OCI-LY1 (cell line): ENCODE measurements at regions not wholly inside any gene's neighbourhood (a gene's known extent, or its start where the extent isn't known, plus 50 kb on each side); places are given as distances from the start of the nearest gene placed in this dataset.
"Not testable (repeated sequence)": the region's sequence is repeated elsewhere in the genome, so short reads cannot be mapped to it uniquely, and the experiment has no call there.

Experiments
- H2AFZ ChIP-seq: fragments of 200-600 bp; sonication (generic), shearing (Covaris generic); 2 replicates; pipeline ENCODE4 v1.6.0; 2014; ENCODE audit warnings: antibody characterized with exemption, mild to moderate bottlenecking, low read length
- H3F3A ChIP-seq: fragments of 200-600 bp; sonication (generic), shearing (Covaris generic); 2 replicates; pipeline ENCODE4 v1.6.0; 2014; ENCODE audit warnings: mild to moderate bottlenecking, antibody characterized with exemption, low read length, moderate library complexity; ENCODE audit not compliant: insufficient read depth
- H3K27ac ChIP-seq: fragments of 200-600 bp; sonication (generic); 2 replicates; pipeline ENCODE4 v1.5.1; 2014; ENCODE audit warnings: low read length, mixed run types, mild to moderate bottlenecking, low read depth; ENCODE audit not compliant: poor library complexity, severe bottlenecking
- H3K27me3 ChIP-seq: fragments of 200-600 bp; sonication (generic); 2 replicates; pipeline ENCODE4 v1.6.0; 2014; ENCODE audit warnings: antibody characterized with exemption, mild to moderate bottlenecking, low read length, moderate library complexity; ENCODE audit not compliant: insufficient read depth
- H3K36me3 ChIP-seq: fragments of 200-600 bp; sonication (generic); 2 replicates; pipeline ENCODE4 v1.6.1; 2014; ENCODE audit warnings: mild to moderate bottlenecking, antibody characterized with exemption, low read length, moderate library complexity, mixed read lengths; ENCODE audit not compliant: insufficient read depth
- H3K4me1 ChIP-seq: fragments of 200-600 bp; sonication (generic); 2 replicates; pipeline ENCODE4 v1.5.1; 2014; ENCODE audit warnings: mild to moderate bottlenecking, low read length, moderate library complexity; ENCODE audit not compliant: insufficient read depth, severe bottlenecking
- H3K4me2 ChIP-seq: fragments of 200-600 bp; sonication (generic), shearing (Covaris generic); 2 replicates; pipeline ENCODE4 v1.6.1; 2014; ENCODE audit warnings: low read length
- H3K4me3 ChIP-seq: fragments of 200-600 bp; sonication (generic); 2 replicates; pipeline ENCODE4 v1.5.1; 2014; ENCODE audit warnings: low read length, low read depth, mild to moderate bottlenecking, mixed read lengths; ENCODE audit not compliant: poor library complexity, severe bottlenecking
- H3K79me2 ChIP-seq: fragments of 200-600 bp; shearing (Covaris generic); 2 replicates; pipeline ENCODE4 v1.6.1; 2016; ENCODE audit warnings: mixed run types, low read length, mixed read lengths; ENCODE audit not compliant: insufficient read depth
- H3K9ac ChIP-seq: fragments of 200-600 bp; sonication (generic), shearing (Covaris generic); 2 replicates; pipeline ENCODE4 v1.6.1; 2014; ENCODE audit warnings: mild to moderate bottlenecking, low read length, mixed read lengths
- H3K9me2 ChIP-seq: fragments of 200-600 bp; sonication (generic), shearing (Covaris generic); 2 replicates; pipeline ENCODE4 v1.6.1; 2014; ENCODE audit warnings: low read depth, mild to moderate bottlenecking, low read length, mixed read lengths
- H3K9me3 ChIP-seq: fragments of 200-600 bp; shearing (Covaris generic); 2 replicates; pipeline ENCODE4 v1.6.1; 2014; ENCODE audit warnings: low read length, mixed read lengths
- H4K20me1 ChIP-seq: fragments of 200-600 bp; sonication (generic), shearing (Covaris generic); 2 replicates; pipeline ENCODE4 v1.6.0; 2016; ENCODE audit warnings: mild to moderate bottlenecking, low read length; ENCODE audit not compliant: insufficient read depth
- CTCF ChIP-seq: fragments of 200-600 bp; sonication (generic), shearing (Covaris generic); IDR thresholded peaks from 2 replicates; pipeline ENCODE4 v1.5.1; 2017; ENCODE audit warnings: mild to moderate bottlenecking, antibody characterized with exemption, low read length, moderate library complexity, mixed read lengths
- EZH2 ChIP-seq: fragments of 200-600 bp; sonication (generic), shearing (Covaris generic); IDR thresholded peaks from 2 replicates; pipeline ENCODE4 v1.8.0; 2017; ENCODE audit warnings: borderline replicate concordance, mixed run types, mild to moderate bottlenecking, antibody characterized with exemption, low read length, moderate library complexity, mixed read lengths

GRCh38 chr7:66474441-66474840, 154.2 kb upstream of the KCTD7 start:
- Histone ChIP-seq H3K4me1 (no peaks in the 10 kb centered on the region), H3K36me3 (peaks cover 46% of the 10 kb centered on the region)

GRCh38 chr7:66476056-66476455, 152.6 kb upstream of the KCTD7 start:
- H3F3A ChIP-seq, H3K4me2 ChIP-seq, H3K27ac ChIP-seq, H2AFZ ChIP-seq, H3K9me3 ChIP-seq, H3K79me2 ChIP-seq, H3K4me3 ChIP-seq, H3K9ac ChIP-seq, H3K27me3 ChIP-seq, H4K20me1 ChIP-seq, H3K9me2 ChIP-seq, H3K4me1 ChIP-seq: not testable (repeated sequence)
- peaks cover 57% of the 10 kb centered on the region for H3K36me3 ChIP-seq

More at GRCh38 chr7:66474441-66474840, 154.2 kb upstream of the KCTD7 start:
- TF ChIP-seq EZH2 (no peak), CTCF (no peak)
- H3K9ac ChIP-seq: no peak overlapping the region
- no peaks in the 10 kb centered on the region for H3F3A ChIP-seq
- H3K4me3 ChIP-seq: no peak overlapping the region
- H2AFZ ChIP-seq: no peak overlapping the region
- no peaks in the 10 kb centered on the region for H3K9me3 ChIP-seq
- H3K9me2 ChIP-seq: no peaks in the 10 kb centered on the region
- no peak overlapping the region for H3K4me2 ChIP-seq
- H3K27me3 ChIP-seq: no peaks in the 10 kb centered on the region
- H4K20me1 ChIP-seq: no peaks in the 10 kb centered on the region
- no peaks in the 10 kb centered on the region for H3K79me2 ChIP-seq
- no peak overlapping the region for H3K27ac ChIP-seq

GRCh38 chr7:66477822-66478397, 150.8 kb upstream of the KCTD7 start:
- not testable (repeated sequence) for H3K4me2 ChIP-seq

GRCh38 chr7:66481229-66481628, 147.5 kb upstream of the KCTD7 start:
- H3K4me1 ChIP-seq, H3K9me3 ChIP-seq, H3K27ac ChIP-seq, H3K79me2 ChIP-seq, H2AFZ ChIP-seq, H4K20me1 ChIP-seq, H3K9ac ChIP-seq, H3K9me2 ChIP-seq, H3K27me3 ChIP-seq, H3K4me3 ChIP-seq, H3F3A ChIP-seq, H3K4me2 ChIP-seq: not testable (repeated sequence)
- H3K36me3 ChIP-seq: peaks cover 48% of the 10 kb centered on the region

More at GRCh38 chr7:66477822-66478397, 150.8 kb upstream of the KCTD7 start:
- not testable (repeated sequence) for H3F3A ChIP-seq, H3K9me3 ChIP-seq, H2AFZ ChIP-seq, H3K79me2 ChIP-seq, H3K9me2 ChIP-seq, H3K27ac ChIP-seq, H3K9ac ChIP-seq, H3K4me1 ChIP-seq, H3K4me3 ChIP-seq, H3K27me3 ChIP-seq, H4K20me1 ChIP-seq
- peaks cover 63% of the 10 kb centered on the region for H3K36me3 ChIP-seq

GRCh38 chr7:66489065-66489464, 139.6 kb upstream of the KCTD7 start:
- H3K27ac ChIP-seq, H3F3A ChIP-seq, H3K27me3 ChIP-seq, H3K4me3 ChIP-seq, H4K20me1 ChIP-seq, H3K36me3 ChIP-seq, H3K4me2 ChIP-seq, H3K9me2 ChIP-seq, H3K79me2 ChIP-seq, H2AFZ ChIP-seq, H3K9ac ChIP-seq, H3K9me3 ChIP-seq: not testable (repeated sequence)
- H3K4me1 ChIP-seq: peaks cover 14% of the 10 kb centered on the region

GRCh38 chr7:66489741-66490140, 138.9 kb upstream of the KCTD7 start:
- not testable (repeated sequence) for H2AFZ ChIP-seq, H3K9me2 ChIP-seq, H4K20me1 ChIP-seq, H3K27me3 ChIP-seq, H3K36me3 ChIP-seq, H3K9me3 ChIP-seq, H3K9ac ChIP-seq, H3K79me2 ChIP-seq, H3K27ac ChIP-seq, H3K4me3 ChIP-seq, H3F3A ChIP-seq, H3K4me2 ChIP-seq
- H3K4me1 ChIP-seq: peaks cover 21% of the 10 kb centered on the region

GRCh38 chr7:66490979-66491378, 137.7 kb upstream of the KCTD7 start:
- not testable (repeated sequence) for H3F3A ChIP-seq, H2AFZ ChIP-seq, H3K27ac ChIP-seq, H3K4me2 ChIP-seq, H3K9ac ChIP-seq, H3K27me3 ChIP-seq, H4K20me1 ChIP-seq, H3K79me2 ChIP-seq, H3K9me2 ChIP-seq, H3K4me3 ChIP-seq, H3K36me3 ChIP-seq, H3K9me3 ChIP-seq
- H3K4me1 ChIP-seq: peaks cover 22% of the 10 kb centered on the region
